ENCODE measurements at regions not wholly inside any gene's neighbourhood (a gene's known extent, or its start where the extent isn't known, plus 50 kb on each side); places are given as distances from the start of the nearest gene placed in this dataset.

DNA sequence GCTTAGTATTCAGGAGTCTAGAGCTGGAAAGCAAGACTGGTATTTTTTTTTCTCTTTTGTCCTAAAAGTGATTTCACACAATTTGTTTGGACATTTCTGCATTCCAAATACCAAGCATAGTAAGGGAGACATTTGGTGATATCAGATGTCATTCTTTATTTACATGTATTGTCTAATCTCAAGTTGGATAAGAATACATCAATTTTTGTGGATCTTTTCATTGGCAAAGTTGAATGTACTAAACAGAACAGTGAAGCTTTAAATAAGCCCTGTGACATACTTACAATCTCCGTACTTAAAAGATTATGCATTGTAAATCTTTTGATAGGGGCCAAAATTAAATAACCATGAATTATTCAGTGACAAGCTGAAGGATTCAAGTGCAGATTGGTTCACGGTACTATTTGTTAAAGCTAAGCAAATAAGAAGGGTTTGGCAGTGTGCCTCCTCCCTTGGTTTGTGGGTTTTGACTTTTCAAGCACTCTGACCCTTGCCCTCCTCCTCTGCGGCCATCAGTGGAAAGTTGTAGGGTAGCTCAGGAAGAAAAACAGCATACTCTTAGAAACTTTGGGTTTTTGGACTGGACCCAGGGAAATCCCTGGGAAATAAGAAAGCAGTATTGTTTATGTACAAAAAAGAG is 663.7 kb downstream of the ADGRL2 start:
- no peaks in the 10 kb centered on the region for H3K36me3 ChIP-seq (ENCODE audit: control insufficient read depth in 2 of 2, insufficient read depth in 2 of 2, low read length in 1 of 2)
- no peaks in the 10 kb centered on the region for H4K20me1 ChIP-seq (ENCODE audit: control insufficient read depth, insufficient read depth)
- SMC1A ChIA-PET (ENCODE audit: uncharacterized antibody, unreplicated experiment) = interaction anchor here (1.0 to 1.8 kb wide), 5 partner anchors 13 to 373 kb away, joined by 3 to 6 read pairs (median 3); no protein-coding TSS in a partner anchor
- POLR2A ChIA-PET = no interaction called here
- TF ChIP-seq BACH1 (IDR thresholded peaks at IDR 0.05; ENCODE audit: borderline replicate concordance) (no peak), TARDBP (IDR thresholded peaks at IDR 0.05; ENCODE audit: borderline replicate concordance) (no peak), EZH2 (IDR thresholded peaks at IDR 0.05; ENCODE audit: borderline replicate concordance, control insufficient read depth, low read depth, low read length) (no peak), ZBED1 (IDR thresholded peaks at IDR 0.05; ENCODE audit: borderline replicate concordance) (no peak), GABPA (IDR thresholded peaks at IDR 0.05; ENCODE audit: low read depth) (no peak), TCF12 (IDR thresholded peaks at IDR 0.05; ENCODE audit: low read depth, low read length) (no peak), NFXL1 (IDR thresholded peaks at IDR 0.05; ENCODE audit: borderline replicate concordance) (no peak), ATF7 (IDR thresholded peaks at IDR 0.05; ENCODE audit: low read depth) (no peak), SRF (IDR thresholded peaks at IDR 0.05; ENCODE audit: low read depth in 2 of 2, low read length in 2 of 2) (no peak), HCFC1 (IDR thresholded peaks at IDR 0.05; ENCODE audit: low read length) (no peak)
- TF ChIP-seq, protein P1, sequence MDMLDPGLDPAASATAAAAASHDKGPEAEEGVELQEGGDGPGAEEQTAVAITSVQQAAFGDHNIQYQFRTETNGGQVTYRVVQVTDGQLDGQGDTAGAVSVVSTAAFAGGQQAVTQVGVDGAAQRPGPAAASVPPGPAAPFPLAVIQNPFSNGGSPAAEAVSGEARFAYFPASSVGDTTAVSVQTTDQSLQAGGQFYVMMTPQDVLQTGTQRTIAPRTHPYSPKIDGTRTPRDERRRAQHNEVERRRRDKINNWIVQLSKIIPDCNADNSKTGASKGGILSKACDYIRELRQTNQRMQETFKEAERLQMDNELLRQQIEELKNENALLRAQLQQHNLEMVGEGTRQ (IDR thresholded peaks at IDR 0.05; ENCODE audit: borderline replicate concordance, low read depth, low read length) = no peak
- TF ChIP-seq, protein P2, sequence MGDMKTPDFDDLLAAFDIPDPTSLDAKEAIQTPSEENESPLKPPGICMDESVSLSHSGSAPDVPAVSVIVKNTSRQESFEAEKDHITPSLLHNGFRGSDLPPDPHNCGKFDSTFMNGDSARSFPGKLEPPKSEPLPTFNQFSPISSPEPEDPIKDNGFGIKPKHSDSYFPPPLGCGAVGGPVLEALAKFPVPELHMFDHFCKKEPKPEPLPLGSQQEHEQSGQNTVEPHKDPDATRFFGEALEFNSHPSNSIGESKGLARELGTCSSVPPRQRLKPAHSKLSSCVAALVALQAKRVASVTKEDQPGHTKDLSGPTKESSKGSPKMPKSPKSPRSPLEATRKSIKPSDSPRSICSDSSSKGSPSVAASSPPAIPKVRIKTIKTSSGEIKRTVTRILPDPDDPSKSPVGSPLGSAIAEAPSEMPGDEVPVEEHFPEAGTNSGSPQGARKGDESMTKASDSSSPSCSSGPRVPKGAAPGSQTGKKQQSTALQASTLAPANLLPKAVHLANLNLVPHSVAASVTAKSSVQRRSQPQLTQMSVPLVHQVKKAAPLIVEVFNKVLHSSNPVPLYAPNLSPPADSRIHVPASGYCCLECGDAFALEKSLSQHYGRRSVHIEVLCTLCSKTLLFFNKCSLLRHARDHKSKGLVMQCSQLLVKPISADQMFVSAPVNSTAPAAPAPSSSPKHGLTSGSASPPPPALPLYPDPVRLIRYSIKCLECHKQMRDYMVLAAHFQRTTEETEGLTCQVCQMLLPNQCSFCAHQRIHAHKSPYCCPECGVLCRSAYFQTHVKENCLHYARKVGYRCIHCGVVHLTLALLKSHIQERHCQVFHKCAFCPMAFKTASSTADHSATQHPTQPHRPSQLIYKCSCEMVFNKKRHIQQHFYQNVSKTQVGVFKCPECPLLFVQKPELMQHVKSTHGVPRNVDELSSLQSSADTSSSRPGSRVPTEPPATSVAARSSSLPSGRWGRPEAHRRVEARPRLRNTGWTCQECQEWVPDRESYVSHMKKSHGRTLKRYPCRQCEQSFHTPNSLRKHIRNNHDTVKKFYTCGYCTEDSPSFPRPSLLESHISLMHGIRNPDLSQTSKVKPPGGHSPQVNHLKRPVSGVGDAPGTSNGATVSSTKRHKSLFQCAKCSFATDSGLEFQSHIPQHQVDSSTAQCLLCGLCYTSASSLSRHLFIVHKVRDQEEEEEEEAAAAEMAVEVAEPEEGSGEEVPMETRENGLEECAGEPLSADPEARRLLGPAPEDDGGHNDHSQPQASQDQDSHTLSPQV (IDR thresholded peaks at IDR 0.05) = no peak
- TF ChIP-seq, protein P3, sequence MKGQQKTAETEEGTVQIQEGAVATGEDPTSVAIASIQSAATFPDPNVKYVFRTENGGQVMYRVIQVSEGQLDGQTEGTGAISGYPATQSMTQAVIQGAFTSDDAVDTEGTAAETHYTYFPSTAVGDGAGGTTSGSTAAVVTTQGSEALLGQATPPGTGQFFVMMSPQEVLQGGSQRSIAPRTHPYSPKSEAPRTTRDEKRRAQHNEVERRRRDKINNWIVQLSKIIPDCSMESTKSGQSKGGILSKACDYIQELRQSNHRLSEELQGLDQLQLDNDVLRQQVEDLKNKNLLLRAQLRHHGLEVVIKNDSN (IDR thresholded peaks at IDR 0.05; ENCODE audit: borderline replicate concordance, extremely low read length, insufficient read depth, low read depth, low read length) = no peak
- CTCF ChIA-PET = interaction anchor here (1.1 kb wide), 1 partner anchor 9 kb away, joined by 3 read pairs; no protein-coding TSS in a partner anchor
- no TSS peak for BruUV-seq (replicated peaks)
- H2AFZ ChIP-seq (ENCODE audit: control insufficient read depth, low read depth, low read length) = no peak overlapping the region
- no peaks in the 10 kb centered on the region for H3K27me3 ChIP-seq (replicated peaks in 1 of 2; ENCODE audit: control insufficient read depth in 2 of 2, insufficient read depth in 2 of 2, low read length in 1 of 2)
- no peaks in the 10 kb centered on the region for H3K4me1 ChIP-seq (ENCODE audit: control insufficient read depth, insufficient read depth, low read length)
- 23% methylated on average over 3 of the region's 3 CpGs for WGBS (ENCODE audit: insufficient coverage, insufficient replicate concordance, low lambda C conversion rate, missing lambda C conversion rate)
- intact Hi-C loops (cut with micrococcal nuclease; ENCODE audit: unreplicated experiment) (no loop called here), in situ Hi-C loops (cut with MboI) (no loop called here)
- no peaks in the 10 kb centered on the region for H3K9me3 ChIP-seq (replicated peaks; ENCODE audit: control insufficient read depth, insufficient read depth, low read length)
- H3K4me3 ChIP-seq = no peak overlapping the region
- no peak overlapping the region for H3K27ac ChIP-seq (ENCODE audit: control insufficient read depth, insufficient read depth)
- FAIRE-seq (no peak), ATAC-seq (no peak), DNase-seq (ENCODE audit: low read depth, low spot score) (no peak)
- no peak overlapping the region for H3K4me2 ChIP-seq (ENCODE audit: control insufficient read depth, insufficient read depth)
- no peak overlapping the region for H3K9ac ChIP-seq (ENCODE audit: control insufficient read depth, insufficient read depth, low read length)
- RAD21 ChIA-PET (ENCODE audit: unreplicated experiment) = interaction anchor here (1.0 to 1.1 kb wide), 2 partner anchors 23 to 374 kb away, joined by 3 read pairs; no protein-coding TSS in a partner anchor
- no peaks in the 10 kb centered on the region for H3K79me2 ChIP-seq (ENCODE audit: control insufficient read depth, insufficient read depth, low read length)
